Panc1 (cell line): ENCODE measurements at regions not wholly inside any gene's neighbourhood (a gene's known extent, or its start where the extent isn't known, plus 50 kb on each side); places are given as distances from the start of the nearest gene placed in this dataset.
"Not testable (repeated sequence)": the region's sequence is repeated elsewhere in the genome, so short reads cannot be mapped to it uniquely, and the experiment has no call there.

Experiments
- ATAC-seq: fragments of 200-7000 bp; cut with Tn5 transposase; 2 replicates; pipeline ENCODE4 v1.9.1; 2020; ENCODE audit warnings: mild to moderate bottlenecking, moderate library complexity
- BruUV-seq: library from RNA; stranded (reverse); fragments of 400-500 nt; replicated peaks from 2 replicates; lab custom pipeline; 2021; lab: Mats Ljungman, UMichigan
- CTCF ChIA-PET: fragments of 300-600 bp; sonication (Branson Sonifier 250); formaldehyde crosslinking; loops from one replicate; lab custom pipeline; 2022; ENCODE audit warnings: antibody characterized with exemption; lab: Charles Lee
- POLR2A ChIA-PET: fragments of 300-600 bp; sonication (Branson Sonifier 250); formaldehyde crosslinking; loops from one replicate; lab custom pipeline; 2022; ENCODE audit warnings: antibody characterized with exemption; lab: Charles Lee
- DNase-seq: peaks from one replicate; pipeline ENCODE4 v3.0.0-alpha.2; 2010; ENCODE audit warnings: low read depth, low spot score
- H3K27ac ChIP-seq: 2 replicates; pipeline ENCODE4 v1.5.1; 2011; ENCODE audit warnings: mild to moderate bottlenecking, low read length, inconsistent platforms
- H3K27me3 ChIP-seq: fragments of 200-500 bp; sonication (Bioruptor generic); 2 replicates; pipeline ENCODE4 v1.6.0; 2014; ENCODE audit warnings: low read length, inconsistent platforms; ENCODE audit not compliant: control insufficient read depth, insufficient read depth
- H3K36me3 ChIP-seq: fragments of 200-500 bp; sonication (Bioruptor generic); 2 replicates; pipeline ENCODE4 v1.5.1; 2014; ENCODE audit warnings: inconsistent platforms, mild to moderate bottlenecking, low read length, moderate library complexity; ENCODE audit not compliant: control insufficient read depth, insufficient read depth
- H3K4me1 ChIP-seq: 2 replicates; pipeline ENCODE4 v1.5.1; 2011; ENCODE audit warnings: inconsistent platforms, mild to moderate bottlenecking, low read length, moderate library complexity; ENCODE audit not compliant: control insufficient read depth, insufficient read depth
- H3K4me3 ChIP-seq, 2 experiments: 2 replicates each; pipeline ENCODE4 v1.5.1; 2011 to 2012; ENCODE audit warnings: low read depth in 2 of 2, low read length in 2 of 2, mild to moderate bottlenecking in 2 of 2, inconsistent platforms in 1 of 2, moderate library complexity in 1 of 2
- H3K9me3 ChIP-seq: fragments of 200-500 bp; sonication (Bioruptor generic); 2 replicates; pipeline ENCODE4 v1.5.1; 2014; ENCODE audit warnings: low read depth, mild to moderate bottlenecking, inconsistent platforms, low read length, moderate library complexity; ENCODE audit not compliant: control insufficient read depth, insufficient read depth
- CTCF ChIP-seq: fragments of 450-650 bp; IDR thresholded peaks from 2 replicates; pipeline ENCODE4 v1.5.1; 2017; ENCODE audit warnings: mild to moderate bottlenecking
- POLR2AphosphoS5 ChIP-seq: IDR thresholded peaks from 2 replicates; pipeline ENCODE4 v1.6.1; 2012; ENCODE audit warnings: mild to moderate bottlenecking, low read depth, low read length, moderate library complexity
- SIN3A ChIP-seq: IDR thresholded peaks from 2 replicates; pipeline ENCODE4 v1.6.1; 2012; ENCODE audit warnings: low read depth, mild to moderate bottlenecking, low read length, moderate library complexity, borderline replicate concordance; ENCODE audit not compliant: insufficient read depth
- TCF7L2 ChIP-seq: IDR thresholded peaks from 2 replicates; pipeline ENCODE4 v1.6.1; 2011; ENCODE audit warnings: mild to moderate bottlenecking, low read depth, low read length, inconsistent platforms
- in situ Hi-C: cut with HindIII; loops from 2 replicates; pipeline ENCODE4 v1.10.0; 2016; ENCODE audit warnings: low sequenced_read_pairs, low pct_unique_long_range_greater_than_20kb
- intact Hi-C: fragments of 100-400 bp; cut with micrococcal nuclease; formaldehyde crosslinking; loops from one replicate; pipeline ENCODE4 v1.10.0; 2022; ENCODE audit not compliant: unreplicated experiment
- TF ChIP-seq, protein P1 (sequence below), 2 experiments: IDR thresholded peaks; 2 replicates each; pipeline ENCODE4 v1.6.1; 2011 to 2012; ENCODE audit warnings: low read depth in 2 of 2, control low read depth in 1 of 2, low read length in 1 of 2, mild to moderate bottlenecking in 1 of 2, moderate library complexity in 1 of 2; ENCODE audit not compliant: insufficient read depth in 1 of 2

DNA sequence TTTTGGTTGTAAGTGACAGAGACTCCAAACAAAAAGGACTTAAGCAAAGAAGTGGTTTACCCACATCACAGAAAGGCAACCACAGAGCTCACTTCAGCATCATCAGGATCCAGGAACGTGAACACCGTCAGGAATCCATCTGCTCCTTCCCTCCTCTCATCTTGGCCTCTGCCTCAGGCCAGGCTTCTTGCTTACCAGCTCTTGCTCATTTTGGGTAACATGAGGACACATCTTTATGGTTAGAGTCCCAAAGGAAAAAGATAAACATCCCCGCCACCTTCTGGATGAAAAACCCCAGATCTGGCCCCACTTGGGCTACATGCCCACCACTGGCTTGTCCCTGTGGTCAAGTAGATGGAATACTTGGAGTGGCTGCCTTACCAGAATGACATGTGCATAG lies 176.8 kb upstream of the RPL34 start:
- intact Hi-C loops = no loop called here
- no peaks in the 10 kb centered on the region for H3K4me1 ChIP-seq
- no TSS peak for BruUV-seq
- ChIA-PET CTCF (no interaction called here), POLR2A (no interaction called here)
- TF ChIP-seq TCF7L2 = no peak
- TF ChIP-seq, protein P1, sequence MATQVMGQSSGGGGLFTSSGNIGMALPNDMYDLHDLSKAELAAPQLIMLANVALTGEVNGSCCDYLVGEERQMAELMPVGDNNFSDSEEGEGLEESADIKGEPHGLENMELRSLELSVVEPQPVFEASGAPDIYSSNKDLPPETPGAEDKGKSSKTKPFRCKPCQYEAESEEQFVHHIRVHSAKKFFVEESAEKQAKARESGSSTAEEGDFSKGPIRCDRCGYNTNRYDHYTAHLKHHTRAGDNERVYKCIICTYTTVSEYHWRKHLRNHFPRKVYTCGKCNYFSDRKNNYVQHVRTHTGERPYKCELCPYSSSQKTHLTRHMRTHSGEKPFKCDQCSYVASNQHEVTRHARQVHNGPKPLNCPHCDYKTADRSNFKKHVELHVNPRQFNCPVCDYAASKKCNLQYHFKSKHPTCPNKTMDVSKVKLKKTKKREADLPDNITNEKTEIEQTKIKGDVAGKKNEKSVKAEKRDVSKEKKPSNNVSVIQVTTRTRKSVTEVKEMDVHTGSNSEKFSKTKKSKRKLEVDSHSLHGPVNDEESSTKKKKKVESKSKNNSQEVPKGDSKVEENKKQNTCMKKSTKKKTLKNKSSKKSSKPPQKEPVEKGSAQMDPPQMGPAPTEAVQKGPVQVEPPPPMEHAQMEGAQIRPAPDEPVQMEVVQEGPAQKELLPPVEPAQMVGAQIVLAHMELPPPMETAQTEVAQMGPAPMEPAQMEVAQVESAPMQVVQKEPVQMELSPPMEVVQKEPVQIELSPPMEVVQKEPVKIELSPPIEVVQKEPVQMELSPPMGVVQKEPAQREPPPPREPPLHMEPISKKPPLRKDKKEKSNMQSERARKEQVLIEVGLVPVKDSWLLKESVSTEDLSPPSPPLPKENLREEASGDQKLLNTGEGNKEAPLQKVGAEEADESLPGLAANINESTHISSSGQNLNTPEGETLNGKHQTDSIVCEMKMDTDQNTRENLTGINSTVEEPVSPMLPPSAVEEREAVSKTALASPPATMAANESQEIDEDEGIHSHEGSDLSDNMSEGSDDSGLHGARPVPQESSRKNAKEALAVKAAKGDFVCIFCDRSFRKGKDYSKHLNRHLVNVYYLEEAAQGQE (IDR thresholded peaks at IDR 0.05; ENCODE audit: insufficient read depth in 1 of 2, low read depth in 2 of 2, low read length in 1 of 2) = no peak
- H3K4me3 ChIP-seq = no peak overlapping the region
- no peaks in the 10 kb centered on the region for H3K36me3 ChIP-seq
- no peak for DNase-seq
- H3K27ac ChIP-seq = no peak overlapping the region
- H3K9me3 ChIP-seq = no peaks in the 10 kb centered on the region
- in situ Hi-C loops = no loop called here
- no peaks in the 10 kb centered on the region; the same call in 1 of the 2 replicates for H3K27me3 ChIP-seq
- ATAC-seq = no peak

GRCh38 chr4:108433832-108434231 lies 186.5 kb upstream of the RPL34 start:
- no peak for ATAC-seq
- Histone ChIP-seq H3K27me3 (no peaks in the 10 kb centered on the region), H3K4me3 (no peak overlapping the region), H3K27ac (no peak overlapping the region), H3K9me3 (no peaks in the 10 kb centered on the region), H3K36me3 (no peaks in the 10 kb centered on the region), H3K4me1 (no peaks in the 10 kb centered on the region)
- intact Hi-C loops = no loop called here
- TF ChIP-seq SIN3A (no peak), POLR2AphosphoS5 (no peak), CTCF (no peak), TCF7L2 (no peak)
- TF ChIP-seq, protein P1 (IDR thresholded peaks at IDR 0.05; ENCODE audit: insufficient read depth in 1 of 2, low read depth in 2 of 2, low read length in 1 of 2) = no peak
- ChIA-PET POLR2A (no interaction called here), CTCF (no interaction called here)
- no TSS peak for BruUV-seq
- in situ Hi-C loops = no loop called here
- no peak for DNase-seq

DNA sequence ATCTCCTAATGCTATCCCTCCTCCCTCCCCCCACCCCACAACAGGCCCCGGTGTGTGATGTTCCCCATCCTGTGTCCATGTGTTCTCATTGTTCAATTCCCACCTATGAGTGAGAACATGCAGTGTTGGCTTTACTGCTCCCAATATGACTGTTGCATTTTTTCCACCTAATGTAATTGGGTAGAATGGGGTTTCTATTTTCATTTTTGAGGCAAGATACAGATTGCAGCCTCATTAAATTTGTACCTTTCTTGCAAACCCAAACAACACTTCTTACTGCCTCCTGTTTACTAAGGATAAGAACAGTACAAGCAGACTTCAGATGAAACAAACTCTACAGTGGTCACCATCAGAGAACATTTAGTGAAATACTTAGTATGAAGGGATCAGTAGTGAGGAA lies 187.0 kb upstream of the RPL34 start:
- CTCF ChIA-PET, H3K27ac ChIP-seq, H3K4me1 ChIP-seq, DNase-seq, in situ Hi-C loops, H3K4me3 ChIP-seq, H3K27me3 ChIP-seq, H3K36me3 ChIP-seq, BruUV-seq, H3K9me3 ChIP-seq, POLR2A ChIA-PET, intact Hi-C loops, ATAC-seq: not testable (repeated sequence)
